ENCODE measurements at regions not wholly inside any gene's neighbourhood (a gene's known extent, or its start where the extent isn't known, plus 50 kb on each side); places are given as distances from the start of the nearest gene placed in this dataset.

DNA sequence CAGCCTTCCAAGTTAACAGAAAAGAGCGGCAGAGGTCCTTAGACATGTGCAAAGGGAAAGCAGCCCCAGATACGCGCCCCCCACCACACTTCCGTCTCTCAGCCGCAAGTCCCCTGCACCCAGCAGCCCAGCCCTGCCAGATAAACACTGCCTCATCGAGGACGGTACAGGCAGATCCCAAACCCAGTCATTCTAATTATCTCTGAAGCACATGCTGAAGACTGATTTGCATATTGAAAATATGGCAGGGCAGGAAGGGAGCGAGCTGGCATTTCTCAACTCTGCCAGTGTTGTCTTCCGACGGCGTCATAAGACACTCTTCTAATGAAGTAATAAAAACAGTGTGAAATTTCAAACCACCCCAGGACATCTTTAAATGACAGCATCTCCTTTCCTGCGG lies 122.8 kb upstream of the CDH4 start:
- DNase-seq (ENCODE audit: low read depth): no peak
- H3K4me3 ChIP-seq (ENCODE audit: low read depth, low read length): no peak overlapping the region
- TF ChIP-seq, protein P1, sequence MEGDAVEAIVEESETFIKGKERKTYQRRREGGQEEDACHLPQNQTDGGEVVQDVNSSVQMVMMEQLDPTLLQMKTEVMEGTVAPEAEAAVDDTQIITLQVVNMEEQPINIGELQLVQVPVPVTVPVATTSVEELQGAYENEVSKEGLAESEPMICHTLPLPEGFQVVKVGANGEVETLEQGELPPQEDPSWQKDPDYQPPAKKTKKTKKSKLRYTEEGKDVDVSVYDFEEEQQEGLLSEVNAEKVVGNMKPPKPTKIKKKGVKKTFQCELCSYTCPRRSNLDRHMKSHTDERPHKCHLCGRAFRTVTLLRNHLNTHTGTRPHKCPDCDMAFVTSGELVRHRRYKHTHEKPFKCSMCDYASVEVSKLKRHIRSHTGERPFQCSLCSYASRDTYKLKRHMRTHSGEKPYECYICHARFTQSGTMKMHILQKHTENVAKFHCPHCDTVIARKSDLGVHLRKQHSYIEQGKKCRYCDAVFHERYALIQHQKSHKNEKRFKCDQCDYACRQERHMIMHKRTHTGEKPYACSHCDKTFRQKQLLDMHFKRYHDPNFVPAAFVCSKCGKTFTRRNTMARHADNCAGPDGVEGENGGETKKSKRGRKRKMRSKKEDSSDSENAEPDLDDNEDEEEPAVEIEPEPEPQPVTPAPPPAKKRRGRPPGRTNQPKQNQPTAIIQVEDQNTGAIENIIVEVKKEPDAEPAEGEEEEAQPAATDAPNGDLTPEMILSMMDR (conservative IDR thresholded peaks at IDR 0.05; ENCODE audit: low read depth, low read length): no peak

DNA sequence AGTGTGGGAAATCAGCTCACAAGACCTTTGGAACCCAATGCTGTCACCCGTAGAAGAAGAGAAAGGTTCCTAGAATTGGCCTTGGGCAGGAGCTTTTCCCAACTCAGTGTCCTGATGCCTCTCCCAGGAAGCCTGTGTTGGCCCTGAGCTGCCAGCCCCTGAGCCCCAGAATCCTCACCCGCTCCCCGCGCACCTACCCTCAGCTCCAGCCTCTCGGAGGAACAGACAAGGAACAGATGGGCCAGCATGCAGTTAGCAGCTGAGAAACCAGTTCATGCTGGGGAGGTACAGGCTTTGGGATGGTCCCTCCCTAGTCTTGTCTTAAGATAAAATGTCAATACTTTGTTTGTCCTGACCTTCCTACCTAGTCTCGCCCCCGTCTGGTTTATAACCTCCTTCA lies 121.9 kb upstream of the CDH4 start:
- no peak for DNase-seq (ENCODE audit: low read depth)
- TF ChIP-seq, protein P1 (conservative IDR thresholded peaks at IDR 0.05; ENCODE audit: low read depth, low read length): no peak
- H3K4me3 ChIP-seq (ENCODE audit: low read depth, low read length): no peak overlapping the region

DNA sequence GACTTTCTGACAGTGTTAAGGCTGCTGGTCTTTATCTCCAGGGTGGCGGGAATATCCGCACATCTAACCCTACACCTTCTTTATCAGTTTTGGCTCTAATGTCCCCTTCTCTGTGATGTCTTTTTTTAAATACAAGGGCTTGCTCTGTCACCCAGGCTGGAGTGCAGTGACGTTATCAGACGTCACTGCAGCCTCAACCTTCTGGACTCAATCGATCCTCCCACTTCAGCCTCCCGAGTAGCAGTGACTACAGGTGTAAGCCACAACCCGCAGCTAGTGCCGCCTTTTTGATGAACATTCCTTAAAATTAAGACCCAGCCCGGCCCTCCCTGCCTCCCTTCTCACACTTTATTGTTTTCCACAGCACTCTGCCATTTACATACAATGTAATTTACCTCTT lies 120.1 kb upstream of the CDH4 start:
- DNase-seq (ENCODE audit: low read depth): no peak
- H3K4me3 ChIP-seq (ENCODE audit: low read depth, low read length): no peak overlapping the region
- TF ChIP-seq, protein P1 (conservative IDR thresholded peaks at IDR 0.05; ENCODE audit: low read depth, low read length): no peak

DNA sequence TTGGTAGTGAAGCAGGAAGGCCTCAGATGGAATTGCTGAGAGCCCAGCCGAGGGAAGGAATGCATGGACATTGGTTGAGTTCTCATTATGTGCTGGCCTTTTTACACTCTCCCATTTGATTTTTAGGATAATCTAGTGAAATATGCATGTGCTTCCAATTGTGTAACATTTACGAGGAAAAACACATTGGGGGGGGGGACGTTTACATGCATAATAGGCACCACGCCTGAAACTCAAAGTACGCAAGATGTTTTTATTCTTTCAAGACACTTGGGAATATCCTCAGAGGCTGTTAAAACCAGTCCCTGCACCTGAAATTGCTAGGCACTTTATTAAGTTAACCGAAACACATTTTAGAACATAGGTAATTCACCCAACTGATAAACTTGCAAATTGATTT lies 118.5 kb upstream of the CDH4 start:
- H3K4me3 ChIP-seq (ENCODE audit: low read depth, low read length): no peak overlapping the region
- DNase-seq (ENCODE audit: low read depth): no peak
- TF ChIP-seq, protein P1 (conservative IDR thresholded peaks at IDR 0.05; ENCODE audit: low read depth, low read length): no peak

DNA sequence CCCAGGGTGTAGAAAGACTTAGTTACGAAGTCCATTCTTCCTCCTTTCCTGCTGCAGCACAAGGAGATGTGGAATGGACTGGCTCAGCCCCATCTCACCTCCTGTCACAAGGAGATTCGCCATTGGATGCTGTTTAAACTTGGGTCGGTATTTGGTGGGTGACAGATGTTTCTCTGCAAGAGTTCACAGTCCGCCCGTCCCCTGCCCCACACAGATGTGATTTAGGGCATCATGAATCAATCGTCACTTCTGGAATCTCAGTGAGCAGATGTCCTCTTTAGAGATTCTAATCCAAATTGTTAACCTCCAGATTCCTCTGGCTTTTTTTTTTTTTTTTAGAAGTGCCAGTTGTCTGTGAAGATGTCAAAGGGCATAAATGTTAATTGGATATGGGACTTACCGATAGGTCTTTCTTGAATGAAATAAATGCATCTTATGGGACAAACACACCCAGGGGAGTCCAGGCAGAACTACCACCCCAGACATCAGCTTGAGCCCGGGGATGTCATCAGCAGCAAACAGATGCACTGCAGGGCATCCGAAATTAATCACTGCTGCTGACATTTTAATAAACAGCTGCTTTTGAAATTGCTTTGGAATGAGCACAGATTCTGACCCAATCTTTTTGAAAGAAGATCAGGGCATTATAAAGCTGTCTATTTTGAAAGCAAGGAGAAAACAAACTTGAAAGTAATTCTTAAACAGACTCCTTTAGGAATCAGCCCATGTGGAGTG lies 117.6 kb upstream of the CDH4 start:
- TF ChIP-seq, protein P1 (conservative IDR thresholded peaks at IDR 0.05; ENCODE audit: low read depth, low read length): no peak
- no peak overlapping the region for H3K4me3 ChIP-seq (ENCODE audit: low read depth, low read length)
- no peak for DNase-seq (ENCODE audit: low read depth)

DNA sequence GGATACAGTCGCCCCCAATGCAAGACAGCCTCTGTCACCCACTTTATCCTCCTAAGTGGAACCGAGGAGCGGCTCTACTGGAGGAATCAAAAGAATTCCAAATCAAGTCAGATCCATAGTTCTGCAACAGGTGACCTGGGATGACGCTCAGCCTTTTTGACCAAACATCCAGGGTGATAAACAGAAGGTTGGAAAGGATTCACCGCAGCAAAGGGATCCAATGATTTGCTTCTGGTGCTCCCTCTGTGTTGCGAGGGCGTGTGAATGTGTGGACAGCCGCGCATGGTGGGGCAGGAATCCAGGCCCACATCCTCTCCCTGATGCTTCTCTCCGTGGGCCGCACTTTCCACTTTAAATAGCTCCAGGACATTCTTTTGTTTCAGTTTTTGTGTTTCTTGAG lies 116.8 kb upstream of the CDH4 start:
- no peak overlapping the region for H3K4me3 ChIP-seq (ENCODE audit: low read depth, low read length)
- no peak for DNase-seq (ENCODE audit: low read depth)
- TF ChIP-seq, protein P1 (conservative IDR thresholded peaks at IDR 0.05; ENCODE audit: low read depth, low read length): no peak

DNA sequence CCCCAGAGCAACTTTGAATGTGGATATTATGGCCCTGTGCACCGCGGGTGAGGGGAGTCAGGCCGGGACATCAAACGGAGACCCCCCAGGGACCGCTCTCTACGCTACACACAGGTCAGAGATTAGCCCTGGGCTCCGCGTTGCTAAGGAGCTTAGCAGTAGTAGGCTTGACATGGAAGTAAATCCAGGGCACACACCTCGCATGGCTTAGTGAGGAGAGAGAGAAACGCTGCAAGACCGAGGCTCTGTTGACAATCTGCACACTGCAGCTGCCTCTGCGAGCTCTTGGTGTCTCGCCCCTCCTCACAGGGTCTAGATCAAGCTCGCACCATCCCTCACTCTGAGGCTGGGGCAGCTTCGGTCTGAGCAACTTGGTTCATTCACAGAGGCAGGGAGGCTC lies 116.1 kb upstream of the CDH4 start:
- no peak overlapping the region for H3K4me3 ChIP-seq (ENCODE audit: low read depth, low read length)
- TF ChIP-seq, protein P1 (conservative IDR thresholded peaks at IDR 0.05; ENCODE audit: low read depth, low read length): no peak
- no peak for DNase-seq (ENCODE audit: low read depth)

All from choroid plexus epithelial cell (primary cell).